ENCODE measurements at regions not wholly inside any gene's neighbourhood (a gene's known extent, or its start where the extent isn't known, plus 50 kb on each side); places are given as distances from the start of the nearest gene placed in this dataset.

DNA sequence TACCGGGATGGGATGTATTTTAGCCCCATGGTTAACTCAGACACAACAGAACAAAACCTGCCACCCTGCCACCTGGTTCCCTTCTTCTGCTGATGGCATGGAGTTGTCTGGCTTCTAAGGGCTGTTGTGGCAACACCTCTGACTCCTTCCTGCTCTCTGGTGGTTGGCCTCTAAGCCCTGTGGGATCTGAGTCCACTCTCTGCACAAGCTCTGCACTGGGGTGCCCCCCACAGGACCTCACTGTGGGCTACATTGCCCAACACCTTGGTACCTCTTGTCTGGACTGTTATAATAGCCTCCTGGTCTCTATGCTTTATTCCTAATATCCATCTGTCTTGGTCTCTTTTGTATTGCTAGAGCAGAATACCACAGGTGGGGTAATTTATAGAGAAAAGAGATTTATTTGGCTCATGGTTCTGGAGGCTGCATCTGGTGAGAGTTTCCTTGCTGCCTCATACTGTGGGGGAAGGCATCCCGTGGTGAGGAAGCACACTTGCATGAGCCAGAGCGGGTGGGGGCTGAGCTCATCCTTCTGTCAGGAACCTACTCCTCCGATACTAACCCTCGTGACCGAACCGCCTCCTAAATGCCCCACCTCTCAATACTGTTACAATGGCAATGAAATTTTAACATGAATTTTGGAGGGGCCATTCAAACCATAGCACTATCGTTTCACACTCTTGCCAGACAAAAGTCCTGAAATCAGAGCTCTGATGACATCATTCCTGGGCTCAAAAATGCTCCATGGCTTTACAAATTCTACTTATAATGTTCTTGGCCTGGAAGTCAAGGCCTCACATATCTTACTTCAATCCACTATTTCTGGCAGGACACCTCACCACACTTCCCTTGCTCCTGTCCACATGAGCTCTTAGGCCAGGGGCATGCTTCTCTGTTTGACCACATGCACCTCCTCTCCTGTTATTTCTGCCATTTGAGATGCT lies 127.2 kb downstream of the PAX1 start:
- DNase-seq: no peak
- H3K27me3 ChIP-seq (ENCODE audit: control insufficient read depth in 2 of 2, insufficient read depth in 2 of 2, low read length in 2 of 2): no peaks in the 10 kb centered on the region
- H4K20me1 ChIP-seq (ENCODE audit: insufficient read depth, low read length): no peaks in the 10 kb centered on the region
- TF ChIP-seq, protein P1, sequence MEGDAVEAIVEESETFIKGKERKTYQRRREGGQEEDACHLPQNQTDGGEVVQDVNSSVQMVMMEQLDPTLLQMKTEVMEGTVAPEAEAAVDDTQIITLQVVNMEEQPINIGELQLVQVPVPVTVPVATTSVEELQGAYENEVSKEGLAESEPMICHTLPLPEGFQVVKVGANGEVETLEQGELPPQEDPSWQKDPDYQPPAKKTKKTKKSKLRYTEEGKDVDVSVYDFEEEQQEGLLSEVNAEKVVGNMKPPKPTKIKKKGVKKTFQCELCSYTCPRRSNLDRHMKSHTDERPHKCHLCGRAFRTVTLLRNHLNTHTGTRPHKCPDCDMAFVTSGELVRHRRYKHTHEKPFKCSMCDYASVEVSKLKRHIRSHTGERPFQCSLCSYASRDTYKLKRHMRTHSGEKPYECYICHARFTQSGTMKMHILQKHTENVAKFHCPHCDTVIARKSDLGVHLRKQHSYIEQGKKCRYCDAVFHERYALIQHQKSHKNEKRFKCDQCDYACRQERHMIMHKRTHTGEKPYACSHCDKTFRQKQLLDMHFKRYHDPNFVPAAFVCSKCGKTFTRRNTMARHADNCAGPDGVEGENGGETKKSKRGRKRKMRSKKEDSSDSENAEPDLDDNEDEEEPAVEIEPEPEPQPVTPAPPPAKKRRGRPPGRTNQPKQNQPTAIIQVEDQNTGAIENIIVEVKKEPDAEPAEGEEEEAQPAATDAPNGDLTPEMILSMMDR (IDR thresholded peaks at IDR 0.05): no peak
- 98% methylated on average over 5 of the region's 8 CpGs for WGBS (ENCODE audit: insufficient coverage)
- no peaks in the 10 kb centered on the region for H3K36me3 ChIP-seq (replicated peaks in 1 of 2; ENCODE audit: control insufficient read depth in 1 of 2, insufficient read depth in 2 of 2, low read length in 2 of 2)
- no peaks in the 10 kb centered on the region for H3K27me3 Mint-ChIP-seq (ENCODE audit: low read depth in 3 of 3)
- intact Hi-C loops (cut with micrococcal nuclease): no loop called here
- no peaks in the 10 kb centered on the region for H3K4me1 ChIP-seq (ENCODE audit: control insufficient read depth in 1 of 2, insufficient read depth in 2 of 2, low read length in 2 of 2)
- H3K4me3 ChIP-seq (replicated peaks in 1 of 3; ENCODE audit: low read depth in 2 of 3, low read length in 3 of 3): no peak overlapping the region
- no peaks in the 10 kb centered on the region for H3K79me2 ChIP-seq (ENCODE audit: insufficient read depth, low read length)
- no peak overlapping the region for H3K4me3 Mint-ChIP-seq
- H2AFZ ChIP-seq (ENCODE audit: insufficient read depth, low read depth, low read length, poor library complexity, severe bottlenecking): no peak overlapping the region
- H3K27ac Mint-ChIP-seq: no peak overlapping the region
- H3K9ac ChIP-seq (ENCODE audit: insufficient read depth, low read length, poor library complexity, severe bottlenecking): no peak overlapping the region
- H3K27ac ChIP-seq (ENCODE audit: low read depth in 1 of 2, low read length in 2 of 2): no peak overlapping the region
- H3K36me3 Mint-ChIP-seq: no peaks in the 10 kb centered on the region
- no peak overlapping the region for H3K4me2 ChIP-seq (replicated peaks; ENCODE audit: extremely low read depth, low read length, poor library complexity, severe bottlenecking)
- H3K9me3 Mint-ChIP-seq: peaks cover 0 to 2% (median 0%) of the 10 kb centered on the region in 7 donors
- H3K9me3 ChIP-seq (replicated peaks in 1 of 2; ENCODE audit: control insufficient read depth in 1 of 2, insufficient read depth in 1 of 2, low read length in 2 of 2): no peaks in the 10 kb centered on the region
- H3K4me1 Mint-ChIP-seq: no peaks in the 10 kb centered on the region

DNA sequence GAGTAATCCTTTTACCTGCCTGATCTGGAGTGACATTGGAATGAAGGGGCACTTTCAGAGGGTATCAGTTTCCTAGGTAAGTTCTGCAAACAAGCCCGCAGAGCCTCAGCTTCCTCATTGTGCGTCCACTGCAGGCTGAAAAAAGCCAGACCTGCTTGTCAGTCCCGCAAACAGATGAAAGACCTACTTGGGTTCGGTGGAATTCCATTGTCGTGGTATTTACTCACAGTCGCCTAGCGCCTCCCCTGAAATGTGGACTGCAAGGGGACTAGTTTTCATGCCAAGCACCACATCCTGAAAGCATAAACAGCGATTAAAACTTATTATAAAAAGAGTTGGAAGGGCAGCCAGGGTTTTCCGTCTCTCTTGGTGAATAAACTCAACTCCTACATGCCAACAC lies 121.5 kb downstream of the PAX1 start:
- Histone ChIP-seq H2AFZ (ENCODE audit: insufficient read depth, low read depth, low read length, poor library complexity, severe bottlenecking) (no peak overlapping the region), H3K36me3 (replicated peaks in 1 of 2; ENCODE audit: control insufficient read depth in 1 of 2, insufficient read depth in 2 of 2, low read length in 2 of 2) (no peaks in the 10 kb centered on the region), H3K27ac (ENCODE audit: low read depth in 1 of 2, low read length in 2 of 2) (no peak overlapping the region), H3K9ac (ENCODE audit: insufficient read depth, low read length, poor library complexity, severe bottlenecking) (no peak overlapping the region), H3K9me3 (replicated peaks in 1 of 2; ENCODE audit: control insufficient read depth in 1 of 2, insufficient read depth in 1 of 2, low read length in 2 of 2) (no peaks in the 10 kb centered on the region), H3K4me2 (replicated peaks; ENCODE audit: extremely low read depth, low read length, poor library complexity, severe bottlenecking) (no peak overlapping the region), H3K4me3 (replicated peaks in 1 of 3; ENCODE audit: low read depth in 2 of 3, low read length in 3 of 3) (no peak overlapping the region), H4K20me1 (ENCODE audit: insufficient read depth, low read length) (no peaks in the 10 kb centered on the region), H3K79me2 (ENCODE audit: insufficient read depth, low read length) (no peaks in the 10 kb centered on the region), H3K4me1 (ENCODE audit: control insufficient read depth in 1 of 2, insufficient read depth in 2 of 2, low read length in 2 of 2) (no peaks in the 10 kb centered on the region), H3K27me3 (ENCODE audit: control insufficient read depth in 2 of 2, insufficient read depth in 2 of 2, low read length in 2 of 2) (no peaks in the 10 kb centered on the region)
- no peaks in the 10 kb centered on the region for H3K4me1 Mint-ChIP-seq
- H3K9me3 Mint-ChIP-seq: peaks cover 0 to under 1% (median 0%) of the 10 kb centered on the region in 7 donors
- no peaks in the 10 kb centered on the region for H3K36me3 Mint-ChIP-seq
- H3K27me3 Mint-ChIP-seq (ENCODE audit: low read depth in 3 of 3): peaks cover 0 to 1% (median 0%) of the 10 kb centered on the region in 3 donors
- intact Hi-C loops (cut with micrococcal nuclease): no loop called here
- 38% methylated on average over 4 of the region's 9 CpGs for WGBS (ENCODE audit: insufficient coverage)
- H3K27ac Mint-ChIP-seq: no peak overlapping the region
- H3K4me3 Mint-ChIP-seq: no peak overlapping the region
- DNase-seq: no peak
- TF ChIP-seq, protein P1 (IDR thresholded peaks at IDR 0.05): no peak

Measured in CD14-positive monocyte (primary cell).